Liver (tissue), 8 donors: ENCODE measurements at regions not wholly inside any gene's neighbourhood (a gene's known extent, or its start where the extent isn't known, plus 50 kb on each side); places are given as distances from the start of the nearest gene placed in this dataset.
A peak's percentile ranks its signal among the peaks of the same experiment; 100 is the strongest.

Experiments used
- DNase-seq: peaks from one replicate; pipeline ENCODE4 v3.0.0-alpha.2; 2017; ENCODE audit warnings: low spot score
- H3K27ac ChIP-seq, 2 donors: one replicate each; pipeline ENCODE4 v1.7.0; 2013; ENCODE audit warnings: inconsistent platforms in 2 of 2, low read length in 2 of 2, control low read depth in 1 of 2, low read depth in 1 of 2, mild to moderate bottlenecking in 1 of 2
- H3K27me3 ChIP-seq, 4 donors: one replicate each; pipeline versions ENCODE4 v1.6.1 to v1.7.0; 2013; ENCODE audit warnings: low read length in 3 of 4, inconsistent platforms in 1 of 4, mild to moderate bottlenecking in 1 of 4, moderate library complexity in 1 of 4; ENCODE audit not compliant: control insufficient read depth in 4 of 4, insufficient read depth in 4 of 4
- H3K36me3 ChIP-seq, 4 donors: one replicate each; pipeline versions ENCODE4 v1.6.1 to v1.7.0; 2013; ENCODE audit warnings: low read length in 3 of 4, mild to moderate bottlenecking in 3 of 4, low read depth in 1 of 4, moderate library complexity in 1 of 4; ENCODE audit not compliant: control insufficient read depth in 4 of 4, insufficient read depth in 3 of 4
- H3K4me1 ChIP-seq, 4 donors: one replicate each; pipeline versions ENCODE4 v1.6.1 to v1.7.0; 2013; ENCODE audit warnings: low read length in 3 of 4, mild to moderate bottlenecking in 3 of 4, moderate library complexity in 1 of 4; ENCODE audit not compliant: control insufficient read depth in 4 of 4, insufficient read depth in 4 of 4
- H3K4me3 ChIP-seq, 3 donors: one replicate each; pipeline versions ENCODE4 v1.6.1 to v1.7.0; 2013; ENCODE audit warnings: low read length in 3 of 3, control low read depth in 1 of 3, low read depth in 1 of 3, mild to moderate bottlenecking in 1 of 3
- H3K9ac ChIP-seq, 2 donors: one replicate each; pipeline ENCODE4 v1.7.0; 2013; ENCODE audit warnings: low read length in 2 of 2, mild to moderate bottlenecking in 2 of 2, moderate library complexity in 2 of 2, control low read depth in 1 of 2, low read depth in 1 of 2
- H3K9me3 ChIP-seq, 4 donors: one replicate each; pipeline versions ENCODE4 v1.6.1 to v1.7.0; 2013; ENCODE audit warnings: low read length in 3 of 4; ENCODE audit not compliant: control insufficient read depth in 4 of 4
- CTCF ChIP-seq: fragments of 150-350 bp; IDR thresholded peaks from 2 replicates; pipeline ENCODE4 v1.5.1; 2017; ENCODE audit warnings: improper control_type of control experiment, low read depth, low read length; ENCODE audit not compliant: missing input control
- EGR1 ChIP-seq, 2 donors: IDR thresholded peaks; 2 replicates each; pipeline ENCODE4 v1.6.1; 2016 to 2018; ENCODE audit warnings: antibody characterized with exemption in 2 of 2, low read depth in 2 of 2
- FOXA1 ChIP-seq: IDR thresholded peaks from 2 replicates; pipeline ENCODE4 v1.6.1; 2016; ENCODE audit warnings: antibody characterized with exemption
- GABPA ChIP-seq, 2 donors: IDR thresholded peaks in 1 of 2; conservative IDR thresholded peaks in 1 of 2; 2 replicates each; pipeline ENCODE4 v1.6.1; 2016; ENCODE audit warnings: antibody characterized with exemption in 2 of 2, mild to moderate bottlenecking in 1 of 2, moderate library complexity in 1 of 2
- HNF4A ChIP-seq, 2 donors: conservative IDR thresholded peaks; 2 replicates each; pipeline ENCODE4 v1.6.1; 2016; ENCODE audit warnings: antibody characterized with exemption in 2 of 2, mild to moderate bottlenecking in 2 of 2
- HNF4G ChIP-seq: IDR thresholded peaks from 2 replicates; pipeline ENCODE4 v1.6.1; 2016; ENCODE audit warnings: antibody characterized with exemption
- JUND ChIP-seq, 2 donors: IDR thresholded peaks; 2 replicates each; pipeline ENCODE4 v1.6.1; 2016; ENCODE audit warnings: antibody characterized with exemption in 2 of 2
- MAX ChIP-seq: IDR thresholded peaks from 2 replicates; pipeline ENCODE4 v1.6.1; 2016; ENCODE audit warnings: antibody characterized with exemption
- NR2F2 ChIP-seq: IDR thresholded peaks from 2 replicates; pipeline ENCODE4 v1.6.1; 2016; ENCODE audit warnings: antibody characterized with exemption
- RAD21 ChIP-seq, 2 donors: IDR thresholded peaks; 2 replicates each; pipeline ENCODE4 v1.6.1; 2016; ENCODE audit warnings: antibody characterized with exemption in 2 of 2, mild to moderate bottlenecking in 2 of 2
- REST ChIP-seq: IDR thresholded peaks from 2 replicates; pipeline ENCODE4 v1.6.1; 2016; ENCODE audit warnings: antibody characterized with exemption, mild to moderate bottlenecking
- RXRA ChIP-seq, 2 donors: IDR thresholded peaks; 2 replicates each; pipeline ENCODE4 v1.6.1; 2017 to 2018; ENCODE audit warnings: antibody characterized with exemption in 2 of 2, mild to moderate bottlenecking in 1 of 2
- SP1 ChIP-seq: IDR thresholded peaks from 2 replicates; pipeline ENCODE4 v1.6.1; 2018; ENCODE audit warnings: antibody characterized with exemption, mild to moderate bottlenecking
- TAF1 ChIP-seq: conservative IDR thresholded peaks from 2 replicates; pipeline ENCODE4 v1.6.1; 2016; ENCODE audit warnings: antibody characterized with exemption, mild to moderate bottlenecking
- YY1 ChIP-seq: IDR thresholded peaks from 2 replicates; pipeline ENCODE4 v1.6.1; 2016; ENCODE audit warnings: antibody characterized with exemption, mild to moderate bottlenecking
- WGBS: extraction: QIAGEN DNeasy Blood & Tissue Kit; methylation state at CpG from one replicate; pipeline ENCODE4 v1.1.7; 2013; 5-methylcytosine and 5-hydroxymethylcytosine counted together
- TF ChIP-seq, protein P1 (sequence below): IDR thresholded peaks from 2 replicates; pipeline ENCODE4 v1.6.1; 2016; ENCODE audit warnings: antibody characterized with exemption
- TF ChIP-seq, protein P2 (sequence below): IDR thresholded peaks from 2 replicates; pipeline ENCODE4 v1.6.1; 2016; ENCODE audit warnings: antibody characterized with exemption
- donor health status: healthy.
- donor health status: healthy.
- donor health status: healthy.
- donor health status: healthy.
- donor health status: healthy.

- Histone ChIP-seq H3K9me3 (no peaks in the 10 kb centered on the region), H3K4me1 (no peaks in the 10 kb centered on the region), H3K4me3 (no peak overlapping the region), H3K27me3 (no peaks in the 10 kb centered on the region), H3K9ac (no peak overlapping the region), H3K27ac (no peak overlapping the region), H3K36me3 (no peaks in the 10 kb centered on the region)
- TF ChIP-seq HNF4G, result no peak
- no peak for TF ChIP-seq NR2F2
- peak; percentile 24 to 31 for TF ChIP-seq HNF4A (conservative IDR thresholded peaks at IDR 0.05)
- no peak for TF ChIP-seq GABPA (IDR thresholded peaks at IDR 0.05 in 1 of 2, conservative IDR thresholded peaks at IDR 0.05 in 1 of 2)
- no peak for DNase-seq
- WGBS, result 79% methylated on average over 20 of the region's 20 CpGs
Observed at GRCh38 chr10:131757285-131758058, 143.3 kb upstream of the PPP2R2D start.

DNA sequence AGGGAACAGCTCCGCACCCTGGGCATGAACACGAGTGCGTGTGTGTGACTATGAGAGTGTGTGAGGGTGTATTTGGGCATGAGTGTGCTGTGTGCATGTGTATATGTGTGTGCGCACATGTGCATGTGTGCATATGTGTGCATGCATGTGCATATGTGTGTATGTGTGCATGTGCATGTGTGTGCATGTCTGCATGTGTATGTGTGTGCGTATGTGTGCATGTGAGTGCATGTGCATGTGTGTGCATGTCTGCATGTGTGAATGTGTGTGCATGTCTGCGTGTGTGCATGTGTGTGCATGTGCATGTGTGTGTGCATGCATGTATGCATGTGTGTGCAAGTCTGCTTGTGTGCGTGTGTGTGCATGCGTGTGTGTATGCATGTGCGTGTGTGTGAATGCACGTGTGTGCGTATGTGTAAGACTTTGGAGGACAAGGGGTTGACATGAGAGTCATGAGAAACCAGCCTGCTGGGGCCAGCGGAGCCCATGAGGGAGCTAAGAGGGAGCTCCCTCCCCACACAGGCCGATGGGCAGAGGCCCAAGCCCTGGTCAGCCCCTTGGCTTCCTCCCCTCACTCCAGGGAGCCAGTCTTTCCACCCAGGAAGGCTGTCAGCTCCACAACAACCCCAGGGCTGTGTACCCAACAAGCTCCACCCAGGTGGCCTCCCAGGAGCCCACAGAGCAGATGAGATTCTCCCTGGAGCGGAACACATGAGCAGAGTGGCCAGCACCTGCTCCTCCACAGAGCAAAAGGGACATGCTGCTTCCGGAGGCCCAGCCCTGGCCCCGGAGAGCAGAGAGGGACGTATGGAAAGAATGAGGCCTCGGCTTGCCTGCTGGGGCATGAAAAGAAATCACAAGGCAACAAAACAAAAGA lies 142.5 kb upstream of the PPP2R2D start:
- 89% methylated on average over 18 of the region's 18 CpGs for WGBS
- Histone ChIP-seq H3K36me3 (no peaks in the 10 kb centered on the region), H3K27me3 (no peaks in the 10 kb centered on the region), H3K4me1 (no peaks in the 10 kb centered on the region), H3K27ac (no peak overlapping the region), H3K9me3 (no peaks in the 10 kb centered on the region), H3K9ac (no peak overlapping the region), H3K4me3 (no peak overlapping the region)
- no peak for DNase-seq
- TF ChIP-seq HNF4A (conservative IDR thresholded peaks at IDR 0.05) (no peak), EGR1 (IDR thresholded peaks at IDR 0.05; ENCODE audit: low read depth in 2 of 2) (no peak), MAX (no peak), SP1 (no peak), TAF1 (no peak), JUND (IDR thresholded peaks at IDR 0.05) (no peak), RAD21 (IDR thresholded peaks at IDR 0.05) (no peak), RXRA (IDR thresholded peaks at IDR 0.05) (no peak), YY1 (no peak), GABPA (IDR thresholded peaks at IDR 0.05 in 1 of 2, conservative IDR thresholded peaks at IDR 0.05 in 1 of 2) (no peak), CTCF (no peak), NR2F2 (no peak), REST (no peak), HNF4G (no peak), FOXA1 (no peak)
- TF ChIP-seq, protein P1, sequence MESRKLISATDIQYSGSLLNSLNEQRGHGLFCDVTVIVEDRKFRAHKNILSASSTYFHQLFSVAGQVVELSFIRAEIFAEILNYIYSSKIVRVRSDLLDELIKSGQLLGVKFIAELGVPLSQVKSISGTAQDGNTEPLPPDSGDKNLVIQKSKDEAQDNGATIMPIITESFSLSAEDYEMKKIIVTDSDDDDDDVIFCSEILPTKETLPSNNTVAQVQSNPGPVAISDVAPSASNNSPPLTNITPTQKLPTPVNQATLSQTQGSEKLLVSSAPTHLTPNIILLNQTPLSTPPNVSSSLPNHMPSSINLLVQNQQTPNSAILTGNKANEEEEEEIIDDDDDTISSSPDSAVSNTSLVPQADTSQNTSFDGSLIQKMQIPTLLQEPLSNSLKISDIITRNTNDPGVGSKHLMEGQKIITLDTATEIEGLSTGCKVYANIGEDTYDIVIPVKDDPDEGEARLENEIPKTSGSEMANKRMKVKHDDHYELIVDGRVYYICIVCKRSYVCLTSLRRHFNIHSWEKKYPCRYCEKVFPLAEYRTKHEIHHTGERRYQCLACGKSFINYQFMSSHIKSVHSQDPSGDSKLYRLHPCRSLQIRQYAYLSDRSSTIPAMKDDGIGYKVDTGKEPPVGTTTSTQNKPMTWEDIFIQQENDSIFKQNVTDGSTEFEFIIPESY, result no peak
- TF ChIP-seq, protein P2, sequence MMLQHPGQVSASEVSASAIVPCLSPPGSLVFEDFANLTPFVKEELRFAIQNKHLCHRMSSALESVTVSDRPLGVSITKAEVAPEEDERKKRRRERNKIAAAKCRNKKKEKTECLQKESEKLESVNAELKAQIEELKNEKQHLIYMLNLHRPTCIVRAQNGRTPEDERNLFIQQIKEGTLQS, result no peak
